ENCODE measurements at regions not wholly inside any gene's neighbourhood (a gene's known extent, or its start where the extent isn't known, plus 50 kb on each side); places are given as distances from the start of the nearest gene placed in this dataset.

- POLR2A ChIA-PET, result no interaction called here
These were observed 654.9 kb upstream of the CNTNAP5 start for GRCh38 chr2:123370186-123370585.

GRCh38 chr2:123371535-123371934, 653.6 kb upstream of the CNTNAP5 start:
- POLR2A ChIA-PET, result no interaction called here
- TF ChIP-seq CTCF (IDR thresholded peaks at IDR 0.05; ENCODE audit: insufficient read depth, low read depth, low read length), result no peak
- Histone ChIP-seq H3K4me3 (ENCODE audit: low read depth, low read length) (no peak overlapping the region), H3K27me3 (ENCODE audit: control insufficient read depth, insufficient read depth, low read length) (no peaks in the 10 kb centered on the region), H3K36me3 (ENCODE audit: control insufficient read depth, insufficient read depth, low read length) (no peaks in the 10 kb centered on the region)
- CTCF ChIA-PET, result no interaction called here
- no peak for DNase-seq (ENCODE audit: low read depth)

More at GRCh38 chr2:123370186-123370585, 654.9 kb upstream of the CNTNAP5 start:
- CTCF ChIA-PET, result no interaction called here
- Histone ChIP-seq H3K27me3 (ENCODE audit: control insufficient read depth, insufficient read depth, low read length) (no peaks in the 10 kb centered on the region), H3K36me3 (ENCODE audit: control insufficient read depth, insufficient read depth, low read length) (no peaks in the 10 kb centered on the region), H3K4me3 (ENCODE audit: low read depth, low read length) (no peak overlapping the region)
- TF ChIP-seq CTCF (IDR thresholded peaks at IDR 0.05; ENCODE audit: insufficient read depth, low read depth, low read length), result no peak
- DNase-seq (ENCODE audit: low read depth), result no peak

GRCh38 chr2:123380370-123380935, 644.6 kb upstream of the CNTNAP5 start:
- no peak for TF ChIP-seq CTCF (IDR thresholded peaks at IDR 0.05; ENCODE audit: insufficient read depth, low read depth, low read length)
- CTCF ChIA-PET, result no interaction called here
- Histone ChIP-seq H3K36me3 (ENCODE audit: control insufficient read depth, insufficient read depth, low read length) (no peaks in the 10 kb centered on the region), H3K4me3 (ENCODE audit: low read depth, low read length) (no peak overlapping the region), H3K27me3 (ENCODE audit: control insufficient read depth, insufficient read depth, low read length) (no peaks in the 10 kb centered on the region)
- POLR2A ChIA-PET, result no interaction called here
- no peak for DNase-seq (ENCODE audit: low read depth)

- ChIA-PET POLR2A (no interaction called here), CTCF (no interaction called here)
- Histone ChIP-seq H3K27me3 (ENCODE audit: control insufficient read depth, insufficient read depth, low read length) (no peaks in the 10 kb centered on the region), H3K4me3 (ENCODE audit: low read depth, low read length) (no peak overlapping the region), H3K36me3 (ENCODE audit: control insufficient read depth, insufficient read depth, low read length) (no peaks in the 10 kb centered on the region)
- no peak for TF ChIP-seq CTCF (IDR thresholded peaks at IDR 0.05; ENCODE audit: insufficient read depth, low read depth, low read length)
- no peak for DNase-seq (ENCODE audit: low read depth)
These were observed 609.4 kb upstream of the CNTNAP5 start for GRCh38 chr2:123415678-123416077.

GRCh38 chr2:123419976-123420375, 605.1 kb upstream of the CNTNAP5 start:
- H3K27me3 ChIP-seq (ENCODE audit: control insufficient read depth, insufficient read depth, low read length), result no peaks in the 10 kb centered on the region
- no peak overlapping the region for H3K4me3 ChIP-seq (ENCODE audit: low read depth, low read length)
- no peaks in the 10 kb centered on the region for H3K36me3 ChIP-seq (ENCODE audit: control insufficient read depth, insufficient read depth, low read length)
- POLR2A ChIA-PET, result no interaction called here
- no peak for TF ChIP-seq CTCF (IDR thresholded peaks at IDR 0.05; ENCODE audit: insufficient read depth, low read depth, low read length)
- CTCF ChIA-PET, result no interaction called here
- no peak for DNase-seq (ENCODE audit: low read depth)

All from BJ (cell line).